ENCODE measurements at regions not wholly inside any gene's neighbourhood (a gene's known extent, or its start where the extent isn't known, plus 50 kb on each side); places are given as distances from the start of the nearest gene placed in this dataset.

- RAD21 ChIA-PET (ENCODE audit: low non-redundant PET in 1 of 2, low total read pairs in 2 of 2, uncharacterized antibody in 2 of 2, unreplicated experiment in 2 of 2) = no interaction called here
These were observed 1303.0 kb downstream of the GATA3 start for GRCh38 chr10:9357471-9357870.

GRCh38 chr10:9362721-9363120, 1308.2 kb downstream of the GATA3 start:
- CTCF ChIA-PET = no interaction called here
- H2AFZ ChIP-seq (ENCODE audit: low read depth, low read length, poor library complexity, severe bottlenecking) = no peak overlapping the region

More at GRCh38 chr10:9357471-9357870, 1303.0 kb downstream of the GATA3 start:
- no peaks in the 10 kb centered on the region for H3K36me3 ChIP-seq (ENCODE audit: control insufficient read depth in 1 of 2, insufficient read depth in 2 of 2, low read length in 2 of 2)
- no peaks in the 10 kb centered on the region for H3K27me3 ChIP-seq (ENCODE audit: insufficient read depth, low read length)
- H3K79me2 ChIP-seq (ENCODE audit: insufficient read depth, low read length) = no peaks in the 10 kb centered on the region
- H2AFZ ChIP-seq (ENCODE audit: low read depth, low read length, poor library complexity, severe bottlenecking) = no peak overlapping the region
- no peak overlapping the region for H3K27ac ChIP-seq (ENCODE audit: low read depth, low read length)
- TF ChIP-seq ZBTB33 (IDR thresholded peaks at IDR 0.05; ENCODE audit: extremely low read depth, insufficient replicate concordance, low read length) = no peak
- TF ChIP-seq CBX3 (IDR thresholded peaks at IDR 0.05; ENCODE audit: low read depth) = no peak
- TF ChIP-seq ZNF274 (IDR thresholded peaks at IDR 0.05; ENCODE audit: low read depth, low read length) = no peak
- no peak for TF ChIP-seq POLR2AphosphoS5 (IDR thresholded peaks at IDR 0.05; ENCODE audit: low read depth, low read length)
- TF ChIP-seq TCF7L2 (IDR thresholded peaks at IDR 0.05; ENCODE audit: borderline replicate concordance, extremely low read depth, insufficient read depth, insufficient read length) = no peak
- no peak for TF ChIP-seq CEBPB (IDR thresholded peaks at IDR 0.05; ENCODE audit: low read depth)
- no peak for TF ChIP-seq POLR2A (IDR thresholded peaks at IDR 0.05; ENCODE audit: borderline replicate concordance, extremely low read depth, insufficient read depth, insufficient read length)
- TF ChIP-seq YY1 (IDR thresholded peaks at IDR 0.05; ENCODE audit: extremely low read depth, insufficient replicate concordance, low read depth, low read length) = no peak
- TF ChIP-seq JUND (IDR thresholded peaks at IDR 0.05) = no peak
- no peak overlapping the region for H3K9ac ChIP-seq (ENCODE audit: low read length)
- H3K4me2 ChIP-seq (ENCODE audit: low read length) = no peak overlapping the region
- intact Hi-C loops (cut with micrococcal nuclease) = no loop called here
- H4K20me1 ChIP-seq (ENCODE audit: insufficient read depth) = no peaks in the 10 kb centered on the region
- DNase-seq (ENCODE audit: low read depth, low spot score) (no peak), ATAC-seq (no peak)
- no peak overlapping the region for H3K4me3 ChIP-seq (replicated peaks in 1 of 2; ENCODE audit: low read depth in 1 of 2, low read length in 2 of 2)
- peaks cover 10 to 15% of the 10 kb centered on the region in 2 experiments; a peak in 2 of 4 replicates for H3K9me3 ChIP-seq (ENCODE audit: control insufficient read depth in 1 of 2, insufficient read depth in 1 of 2, low read depth in 1 of 2, low read length in 2 of 2)
- no peaks in the 10 kb centered on the region for H3K4me1 ChIP-seq (ENCODE audit: control insufficient read depth in 1 of 2, insufficient read depth in 2 of 2, low read length in 2 of 2)
- ChIA-PET CTCF (no interaction called here), POLR2A (no interaction called here)
- BruUV-seq (replicated peaks) = no TSS peak
- no peaks in the 10 kb centered on the region for H3K9me2 ChIP-seq (ENCODE audit: insufficient read depth)

More at GRCh38 chr10:9362721-9363120, 1308.2 kb downstream of the GATA3 start:
- no peak overlapping the region for H3K4me3 ChIP-seq (replicated peaks in 1 of 2; ENCODE audit: low read depth in 1 of 2, low read length in 2 of 2)
- H3K9me3 ChIP-seq (ENCODE audit: control insufficient read depth in 1 of 2, insufficient read depth in 1 of 2, low read depth in 1 of 2, low read length in 2 of 2) = peaks cover 6 to 13% of the 10 kb centered on the region in 2 experiments; a peak in 2 of 4 replicates
- no peak overlapping the region for H3K27ac ChIP-seq (ENCODE audit: low read depth, low read length)
- RAD21 ChIA-PET (ENCODE audit: low non-redundant PET in 1 of 2, low total read pairs in 2 of 2, uncharacterized antibody in 2 of 2, unreplicated experiment in 2 of 2) = no interaction called here
- H3K27me3 ChIP-seq (ENCODE audit: insufficient read depth, low read length) = no peaks in the 10 kb centered on the region
- TF ChIP-seq ATF3 (IDR thresholded peaks at IDR 0.05) = no peak
- no peak for TF ChIP-seq EZH2 (IDR thresholded peaks at IDR 0.05)
- TF ChIP-seq ZFX (IDR thresholded peaks at IDR 0.05) = no peak
- TF ChIP-seq EZH2phosphoT487 (IDR thresholded peaks at IDR 0.05; ENCODE audit: borderline replicate concordance) = no peak
- TF ChIP-seq SRF (IDR thresholded peaks at IDR 0.05; ENCODE audit: low read depth) = no peak
- no peak for TF ChIP-seq POLR2AphosphoS5 (IDR thresholded peaks at IDR 0.05; ENCODE audit: low read depth, low read length)
- no peaks in the 10 kb centered on the region for H3K9me2 ChIP-seq (ENCODE audit: insufficient read depth)
- no peak for DNase-seq (ENCODE audit: low read depth, low spot score)
- intact Hi-C loops (cut with micrococcal nuclease) = no loop called here
- no peaks in the 10 kb centered on the region for H3K36me3 ChIP-seq (ENCODE audit: control insufficient read depth in 1 of 2, insufficient read depth in 2 of 2, low read length in 2 of 2)
- POLR2A ChIA-PET = no interaction called here
- BruUV-seq (replicated peaks) = no TSS peak
- H3K4me1 ChIP-seq (ENCODE audit: control insufficient read depth in 1 of 2, insufficient read depth in 2 of 2, low read length in 2 of 2) = no peaks in the 10 kb centered on the region
- H3K4me2 ChIP-seq (ENCODE audit: low read length) = no peak overlapping the region
- H3K9ac ChIP-seq (ENCODE audit: low read length) = no peak overlapping the region
- ATAC-seq = no peak
- H4K20me1 ChIP-seq (ENCODE audit: insufficient read depth) = no peaks in the 10 kb centered on the region
- no peaks in the 10 kb centered on the region for H3K79me2 ChIP-seq (ENCODE audit: insufficient read depth, low read length)

All from HCT116 (cell line).